GM21529 (cell line): ENCODE measurements at regions not wholly inside any gene's neighbourhood (a gene's known extent, or its start where the extent isn't known, plus 50 kb on each side); places are given as distances from the start of the nearest gene placed in this dataset.

Source experiments
- ATAC-seq: cut with Tn5 transposase; IDR thresholded peaks from one replicate; pipeline ENCODE4 v1.9.1; 2021; ENCODE audit not compliant: unreplicated experiment

DNA sequence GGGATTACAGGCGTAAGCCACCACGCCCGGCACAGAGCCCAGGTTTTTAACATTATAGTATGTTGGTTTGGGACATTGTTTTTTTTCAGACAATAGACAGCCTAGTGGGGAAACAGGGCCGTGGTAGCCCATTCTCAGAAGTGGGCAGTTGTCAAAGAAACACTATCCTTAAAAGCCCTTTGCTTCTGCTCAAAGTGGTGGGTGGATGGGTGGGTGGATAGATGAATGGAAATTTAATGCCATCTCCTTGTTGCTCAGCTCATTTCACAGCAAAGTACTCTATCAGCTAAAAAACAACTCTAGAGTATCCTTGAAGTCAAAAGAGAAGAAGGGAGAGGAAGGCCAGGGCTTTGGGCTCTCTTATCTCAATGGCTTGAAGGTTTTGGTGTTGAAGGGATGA is 137.8 kb downstream of the RRAGC start:
- ATAC-seq = no peak

GRCh38 chr1:38719880-38720279 is 139.7 kb downstream of the RRAGC start:
- ATAC-seq = no peak

- ATAC-seq = no peak
Measured at GRCh38 chr1:38718031-38718430, 141.5 kb downstream of the RRAGC start.

- ATAC-seq = no peak
Measured at GRCh38 chr1:38716229-38716628, 143.3 kb downstream of the RRAGC start.

DNA sequence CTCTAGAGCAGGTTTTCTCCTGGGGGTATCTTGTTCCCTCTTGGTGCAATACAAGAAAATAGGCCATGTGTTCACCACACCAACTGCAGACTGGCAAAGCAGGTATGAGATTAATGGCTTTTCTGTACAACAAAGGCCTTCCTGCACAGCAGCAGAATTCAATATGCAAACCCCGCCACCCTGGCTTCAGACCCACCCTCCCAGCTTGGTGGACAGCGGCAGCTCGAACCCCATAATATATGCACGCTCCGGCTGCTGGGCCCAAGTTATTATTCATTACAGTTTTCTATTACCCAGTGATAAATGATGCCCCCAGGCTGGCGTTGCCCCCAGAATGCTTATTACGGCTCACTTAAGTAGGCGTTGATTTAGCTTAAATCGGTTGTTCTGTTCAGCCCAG is 144.2 kb downstream of the RRAGC start:
- no peak for ATAC-seq

DNA sequence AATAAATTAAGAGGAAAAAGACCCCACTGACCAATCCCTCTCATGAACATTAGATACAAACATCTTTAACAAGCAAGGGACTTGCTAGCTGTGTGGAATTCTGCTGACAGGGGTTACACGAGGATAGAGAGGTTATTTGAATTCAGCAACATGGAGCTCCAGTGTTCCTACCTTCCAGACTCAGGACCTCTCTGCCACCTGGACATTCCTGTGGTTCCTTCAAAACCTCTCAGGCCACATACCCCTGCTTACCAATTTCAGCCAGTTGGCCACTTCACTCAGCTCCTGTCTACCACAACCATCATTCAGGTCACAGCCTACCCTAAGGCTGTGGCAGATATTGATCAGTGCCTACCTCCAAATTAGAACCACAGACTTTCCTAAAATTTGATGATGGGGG is 147.5 kb downstream of the RRAGC start:
- ATAC-seq = no peak

DNA sequence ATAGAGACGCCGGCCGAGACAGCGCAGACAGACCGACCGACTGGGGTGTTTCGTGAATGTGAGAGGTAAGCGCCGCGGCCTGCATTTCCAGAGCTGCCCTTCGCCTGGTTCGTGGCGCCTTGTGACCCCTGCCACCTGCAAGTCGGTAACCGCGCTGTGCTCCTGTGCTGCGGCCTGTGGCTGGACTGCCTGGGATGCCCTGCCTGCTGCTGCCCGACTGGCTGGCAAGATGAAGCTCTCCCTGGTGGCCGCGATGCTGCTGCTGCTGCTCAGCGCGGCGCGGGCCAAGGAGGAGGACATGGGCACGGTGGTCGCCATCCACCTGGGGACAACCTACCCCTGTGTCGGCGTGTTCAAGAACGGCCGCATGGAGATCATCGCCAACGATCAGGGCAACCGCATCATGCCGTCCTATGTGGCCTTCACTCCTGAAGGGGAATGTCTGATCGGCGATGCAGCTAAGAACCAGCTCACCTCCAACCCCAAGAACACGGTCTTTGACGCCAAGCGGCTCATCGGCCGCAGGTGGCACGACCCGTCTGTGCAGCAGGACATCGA is 150.8 kb downstream of the RRAGC start:
- ATAC-seq = no peak

- ATAC-seq = no peak
Measured at GRCh38 chr1:38701088-38701487, 158.5 kb downstream of the RRAGC start.

GRCh38 chr1:38700077-38700470 is 159.5 kb downstream of the RRAGC start:
- no peak for ATAC-seq

DNA sequence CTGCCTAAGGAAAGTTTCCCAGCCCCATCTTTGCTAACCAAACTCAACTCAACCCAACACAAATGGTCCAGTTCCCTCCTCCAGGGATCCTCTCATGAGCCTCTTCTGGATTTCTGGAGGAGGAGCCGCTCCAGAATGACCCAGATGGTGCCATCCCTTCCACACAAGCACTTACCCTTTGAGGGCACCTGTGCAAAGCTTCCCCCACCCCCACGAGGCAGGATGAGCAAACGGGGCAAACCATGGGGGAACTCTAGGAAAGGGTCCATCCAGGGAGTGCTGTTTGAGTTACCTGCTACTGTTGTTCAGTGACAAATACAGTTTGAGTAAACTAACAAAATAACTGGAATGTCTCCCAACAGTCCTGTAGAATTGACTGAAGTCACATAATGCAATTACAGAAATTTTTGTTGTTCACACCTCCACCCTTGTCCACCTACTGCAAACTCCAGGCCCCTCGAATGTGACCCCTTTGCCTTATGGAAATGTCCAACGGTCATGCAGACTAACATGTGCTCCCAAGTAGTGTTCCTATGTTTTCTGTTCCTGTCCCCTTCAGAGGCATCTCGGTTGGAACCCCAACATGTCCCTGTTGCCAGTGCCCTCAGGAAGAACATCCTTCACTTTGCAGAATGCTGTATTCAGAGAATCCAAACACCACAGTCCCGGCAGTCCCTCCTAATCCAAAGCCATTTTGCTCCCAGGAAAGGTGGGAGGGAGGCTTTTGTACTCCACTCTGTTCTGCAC is 160.1 kb downstream of the RRAGC start:
- ATAC-seq = no peak

GRCh38 chr1:38697387-38697786 is 162.2 kb downstream of the RRAGC start:
- no peak for ATAC-seq

DNA sequence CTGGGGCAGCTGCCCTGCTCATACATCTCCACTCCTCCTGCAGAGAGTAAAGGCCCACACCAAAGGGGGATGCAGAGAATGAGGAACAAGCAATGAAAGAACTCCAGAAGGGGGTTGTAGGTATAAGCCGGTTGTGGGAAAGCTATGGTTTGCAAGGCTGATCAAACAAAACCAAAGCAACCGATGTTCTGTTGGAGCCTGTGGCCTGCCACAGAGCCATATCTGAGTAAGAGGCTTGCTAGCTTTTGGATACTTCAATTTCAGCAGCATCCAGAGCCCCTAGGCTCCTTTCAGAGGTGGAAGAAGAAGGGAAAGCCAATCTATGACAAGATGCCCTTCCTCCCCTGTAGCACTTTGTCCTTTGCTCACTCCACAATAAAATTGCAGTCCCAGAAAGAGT is 163.2 kb downstream of the RRAGC start:
- no peak for ATAC-seq

- no peak for ATAC-seq
Measured at GRCh38 chr1:38693759-38694158, 165.8 kb downstream of the RRAGC start.

- ATAC-seq = no peak
Measured at GRCh38 chr1:38693031-38693430, 166.5 kb downstream of the RRAGC start.

DNA sequence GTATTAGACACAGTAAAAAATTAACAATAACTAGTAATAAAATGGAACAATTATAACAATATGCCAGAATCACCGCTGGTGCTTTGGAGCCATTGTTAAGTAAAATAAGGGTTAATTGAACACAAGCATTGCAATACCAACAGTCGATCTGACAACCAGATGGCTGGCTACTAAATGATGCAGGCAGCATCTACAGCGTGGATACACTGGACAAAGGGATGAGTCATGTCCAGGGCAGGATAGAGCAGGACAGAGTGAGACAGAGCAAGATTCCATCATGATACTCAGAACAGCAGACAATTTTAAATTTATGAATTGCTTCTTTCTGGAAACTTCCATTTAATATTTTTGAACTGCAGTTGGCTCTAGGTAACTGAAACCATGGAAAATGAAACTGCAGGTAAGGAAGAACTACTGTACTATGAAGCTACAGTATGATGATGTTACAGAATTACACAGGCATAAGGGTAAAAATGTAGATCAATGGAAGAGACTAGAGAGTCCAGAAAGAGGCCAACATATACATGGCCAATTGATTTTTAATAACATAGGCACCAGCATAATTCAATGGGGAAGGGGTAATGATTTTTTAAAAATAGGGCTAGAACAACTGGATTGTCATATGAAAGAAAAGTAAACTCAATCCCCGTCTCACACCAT is 168.7 kb downstream of the RRAGC start:
- no peak for ATAC-seq

- no peak for ATAC-seq
Measured at GRCh38 chr1:38686927-38687255, 172.7 kb downstream of the RRAGC start.

DNA sequence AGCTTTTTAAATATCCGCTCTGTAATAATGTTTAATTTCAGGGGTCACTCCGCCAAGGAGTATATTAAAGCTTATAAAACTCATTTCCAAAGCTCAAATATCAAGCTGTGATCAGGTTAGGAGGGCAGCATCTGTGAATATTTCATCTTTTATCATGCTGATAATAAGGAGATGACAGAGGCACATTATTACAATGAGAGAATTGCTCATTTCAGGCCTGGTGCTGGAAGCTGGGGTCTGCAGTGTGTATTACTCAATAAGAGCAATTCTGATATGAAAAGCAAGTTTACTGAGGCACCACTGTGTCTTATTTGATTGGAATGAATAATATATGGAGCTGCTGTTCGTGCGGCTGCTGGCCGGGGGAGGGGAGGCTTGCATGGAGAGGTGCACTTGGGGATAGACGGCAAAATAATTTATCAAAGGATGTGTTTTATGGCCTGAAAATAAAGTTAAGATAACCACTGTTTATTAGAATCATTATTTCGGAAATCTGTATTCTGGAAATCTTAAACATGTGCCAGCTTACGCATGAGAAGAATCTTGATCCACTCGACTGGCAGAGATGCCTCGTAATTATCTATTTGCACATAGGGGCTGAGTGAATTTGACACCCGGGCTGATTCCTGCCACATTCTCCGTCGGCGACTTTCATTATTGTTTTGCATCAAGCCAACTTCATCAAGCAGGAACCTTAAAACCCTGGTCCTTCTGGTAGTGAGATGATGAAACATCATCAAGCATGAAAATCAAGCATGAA is 173.2 kb downstream of the RRAGC start:
- ATAC-seq = no peak

GRCh38 chr1:38685388-38685787 is 174.2 kb downstream of the RRAGC start:
- no peak for ATAC-seq

GRCh38 chr1:38680801-38681510 is 178.6 kb downstream of the RRAGC start:
- ATAC-seq = no peak

DNA sequence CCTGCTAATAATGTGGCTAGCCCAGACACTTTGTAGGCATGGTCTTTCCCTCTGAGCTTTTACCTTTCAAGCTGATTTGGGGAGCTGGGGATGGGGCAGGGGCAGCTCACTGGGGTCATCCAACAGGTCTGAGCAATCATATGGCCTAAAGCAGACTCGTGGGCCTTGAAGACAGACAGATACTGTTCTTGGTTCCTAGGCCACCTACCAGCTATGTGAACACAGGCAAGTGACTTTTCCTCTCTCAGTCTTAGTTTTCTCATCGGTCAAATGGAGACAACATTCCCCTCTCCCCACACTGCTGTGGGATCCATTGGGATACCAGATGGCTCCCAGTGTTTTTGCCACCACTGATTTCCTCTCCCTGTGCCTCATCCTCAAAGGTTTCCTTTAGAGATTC is 181.8 kb downstream of the RRAGC start:
- ATAC-seq = no peak

GRCh38 chr1:38677311-38677710 is 182.3 kb downstream of the RRAGC start:
- no peak for ATAC-seq
